ENCODE measurements at regions not wholly inside any gene's neighbourhood (a gene's known extent, or its start where the extent isn't known, plus 50 kb on each side); places are given as distances from the start of the nearest gene placed in this dataset.

- no peak overlapping the region for H3K4me3 ChIP-seq
- no peaks in the 10 kb centered on the region for H3K27me3 ChIP-seq
- H3K4me1 ChIP-seq (ENCODE audit: insufficient read depth): no peaks in the 10 kb centered on the region
- H3K36me3 ChIP-seq: no peaks in the 10 kb centered on the region
- TF ChIP-seq EP300 (IDR thresholded peaks at IDR 0.05): no peak
- TF ChIP-seq POLR2A (IDR thresholded peaks at IDR 0.05): no peak
- TF ChIP-seq CTCF (IDR thresholded peaks at IDR 0.05): no peak
- 82 to 98% (median 97%) methylated on average over 4 of the region's 4 CpGs for WGBS, 3 donors
- no peaks in the 10 kb centered on the region for H3K9me3 ChIP-seq
- no peak for DNase-seq
- intact Hi-C loops (cut with DNase I): no loop called here
- no peak overlapping the region for H3K27ac ChIP-seq
Measured at GRCh38 chr4:126779001-126779400, 853.8 kb upstream of the INTU start.

GRCh38 chr4:126779436-126780166, 853.2 kb upstream of the INTU start:
- Histone ChIP-seq H3K4me3 (no peak overlapping the region), H3K9me3 (no peaks in the 10 kb centered on the region), H3K27ac (no peak overlapping the region), H3K4me1 (ENCODE audit: insufficient read depth) (no peaks in the 10 kb centered on the region), H3K27me3 (no peaks in the 10 kb centered on the region), H3K36me3 (no peaks in the 10 kb centered on the region)
- WGBS, 3 donors: 96 to 97% (median 96%) methylated on average over 22 of the region's 22 CpGs
- DNase-seq: no peak
- TF ChIP-seq EP300 (IDR thresholded peaks at IDR 0.05): no peak
- no peak for TF ChIP-seq CTCF (IDR thresholded peaks at IDR 0.05)
- no peak for TF ChIP-seq POLR2A (IDR thresholded peaks at IDR 0.05)
- intact Hi-C loops (cut with DNase I): no loop called here

GRCh38 chr4:126783191-126783590, 849.6 kb upstream of the INTU start:
- no peaks in the 10 kb centered on the region for H3K4me1 ChIP-seq (ENCODE audit: insufficient read depth)
- no peak overlapping the region for H3K27ac ChIP-seq
- no peaks in the 10 kb centered on the region for H3K36me3 ChIP-seq
- TF ChIP-seq EP300 (IDR thresholded peaks at IDR 0.05) (no peak), CTCF (IDR thresholded peaks at IDR 0.05) (no peak), POLR2A (IDR thresholded peaks at IDR 0.05) (no peak)
- H3K27me3 ChIP-seq: no peaks in the 10 kb centered on the region
- no peaks in the 10 kb centered on the region for H3K9me3 ChIP-seq
- no peak overlapping the region for H3K4me3 ChIP-seq
- 90 to 94% (median 92%) methylated on average over 2 of the region's 2 CpGs for WGBS, 3 donors
- no peak for DNase-seq
- intact Hi-C loops (cut with DNase I): no loop called here

GRCh38 chr4:126784966-126785580, 847.7 kb upstream of the INTU start:
- no peaks in the 10 kb centered on the region for H3K36me3 ChIP-seq

More at GRCh38 chr4:126784966-126785580, 847.7 kb upstream of the INTU start:
- Histone ChIP-seq H3K4me1 (ENCODE audit: insufficient read depth) (no peaks in the 10 kb centered on the region), H3K4me3 (no peak overlapping the region), H3K9me3 (no peaks in the 10 kb centered on the region), H3K27me3 (no peaks in the 10 kb centered on the region), H3K27ac (no peak overlapping the region)
- TF ChIP-seq CTCF (IDR thresholded peaks at IDR 0.05) (no peak), EP300 (IDR thresholded peaks at IDR 0.05) (no peak), POLR2A (IDR thresholded peaks at IDR 0.05) (no peak)
- DNase-seq: no peak
- intact Hi-C loops (cut with DNase I): no loop called here
- WGBS, 3 donors: 93 to 94% (median 94%) methylated on average over 2 of the region's 2 CpGs
